GM23248 (cell line): ENCODE measurements at regions not wholly inside any gene's neighbourhood (a gene's known extent, or its start where the extent isn't known, plus 50 kb on each side); places are given as distances from the start of the nearest gene placed in this dataset.
A peak's percentile ranks its signal among the peaks of the same experiment; 100 is the strongest.
"Not testable (repeated sequence)": the region's sequence is repeated elsewhere in the genome, so short reads cannot be mapped to it uniquely, and the experiment has no call there.

Source experiments
- DNase-seq: peaks from one replicate; pipeline ENCODE4 v3.0.0-alpha.2; 2015
- H2AFZ ChIP-seq: fragments of 200-600 bp; sonication (generic); 2 replicates; pipeline ENCODE4 v1.6.1; 2016; ENCODE audit warnings: antibody characterized with exemption
- H3F3A ChIP-seq: fragments of 200-600 bp; sonication (generic); 2 replicates; pipeline ENCODE4 v1.6.1; 2016; ENCODE audit warnings: mild to moderate bottlenecking, antibody characterized with exemption, mixed run types; ENCODE audit not compliant: insufficient read depth
- H3K27ac ChIP-seq: fragments of 200-600 bp; sonication (generic); 2 replicates; pipeline ENCODE4 v1.5.1; 2016; ENCODE audit warnings: mild to moderate bottlenecking
- H3K27me3 ChIP-seq: fragments of 200-600 bp; sonication (generic); replicated peaks from 2 replicates; pipeline ENCODE4 v1.6.1; 2016; ENCODE audit warnings: mild to moderate bottlenecking; ENCODE audit not compliant: insufficient read depth
- H3K36me3 ChIP-seq: fragments of 200-600 bp; sonication (generic); 2 replicates; pipeline ENCODE4 v1.6.1; 2016; ENCODE audit warnings: low read depth, mild to moderate bottlenecking
- H3K4me1 ChIP-seq: fragments of 200-600 bp; sonication (generic); 2 replicates; pipeline ENCODE4 v1.6.1; 2016; ENCODE audit warnings: mild to moderate bottlenecking; ENCODE audit not compliant: insufficient read depth
- H3K4me2 ChIP-seq: fragments of 200-600 bp; sonication (generic); one replicate; pipeline ENCODE4 v1.6.1; 2016; ENCODE audit warnings: mild to moderate bottlenecking; ENCODE audit not compliant: unreplicated experiment
- H3K4me3 ChIP-seq: fragments of 200-600 bp; sonication (generic); 2 replicates; pipeline ENCODE4 v1.5.1; 2016; ENCODE audit warnings: mild to moderate bottlenecking
- H3K79me2 ChIP-seq: fragments of 200-600 bp; sonication (generic); 2 replicates; pipeline ENCODE4 v1.6.1; 2016; ENCODE audit warnings: mild to moderate bottlenecking; ENCODE audit not compliant: insufficient read depth
- H3K9ac ChIP-seq: fragments of 200-600 bp; sonication (generic); 2 replicates; pipeline ENCODE4 v1.6.1; 2016; ENCODE audit warnings: mild to moderate bottlenecking
- H3K9me2 ChIP-seq: fragments of 200-600 bp; sonication (generic); 2 replicates; pipeline ENCODE4 v1.6.1; 2016; ENCODE audit warnings: mixed run types, mild to moderate bottlenecking, moderate library complexity; ENCODE audit not compliant: insufficient read depth
- H3K9me3 ChIP-seq: fragments of 200-600 bp; sonication (generic); one replicate; pipeline ENCODE4 v1.6.1; 2017; ENCODE audit warnings: low read depth
- H4K20me1 ChIP-seq: fragments of 200-600 bp; sonication (generic); 2 replicates; pipeline ENCODE4 v1.6.0; 2016; ENCODE audit not compliant: insufficient read depth
- EZH2 ChIP-seq: fragments of 200-600 bp; sonication (generic); IDR thresholded peaks from 2 replicates; pipeline ENCODE4 v1.6.1; 2018; ENCODE audit warnings: antibody characterized with exemption, mild to moderate bottlenecking; ENCODE audit not compliant: insufficient read depth, poor library complexity, severe bottlenecking
- EZH2phosphoT487 ChIP-seq: fragments of 200-600 bp; sonication (generic); IDR thresholded peaks from 2 replicates; pipeline ENCODE4 v1.6.1; 2018; ENCODE audit warnings: antibody characterized with exemption, moderate library complexity, mild to moderate bottlenecking, low read depth; ENCODE audit not compliant: insufficient read depth
- WGBS, 2 experiments: methylation state at CpG; one replicate each; pipeline ENCODE4 v1.1.6; 2015 to 2017; ENCODE audit warnings: low lambda C conversion rate in 2 of 2, low coverage in 1 of 2; ENCODE audit errors: missing lambda C conversion rate in 2 of 2; 5-methylcytosine and 5-hydroxymethylcytosine counted together
- in situ Hi-C: fragments of 300-500 bp; cut with MboI; formaldehyde crosslinking; loops from 2 replicates; pipeline ENCODE4 v1.15.0; 2020

GRCh38 chr7:4468320-4469102 lies 213.6 kb upstream of the FOXK1 start:
- no peak for DNase-seq
- H3K4me2 ChIP-seq, result no peak overlapping the region
- H3F3A ChIP-seq, result no peaks in the 10 kb centered on the region
- in situ Hi-C loops, result no loop called here
- 49 to 52% methylated on average over 5 of the region's 5 CpGs for WGBS, 2 experiments
- H3K79me2 ChIP-seq, result no peaks in the 10 kb centered on the region
- no peaks in the 10 kb centered on the region for H3K4me1 ChIP-seq
- no peak for TF ChIP-seq EZH2
- no peak for TF ChIP-seq EZH2phosphoT487
- no peaks in the 10 kb centered on the region for H4K20me1 ChIP-seq
- H3K9me3 ChIP-seq, result no peaks in the 10 kb centered on the region
- no peak overlapping the region for H3K9ac ChIP-seq
- H3K4me3 ChIP-seq, result no peak overlapping the region
- H2AFZ ChIP-seq, result no peak overlapping the region
- no peak overlapping the region for H3K27ac ChIP-seq
- no peaks in the 10 kb centered on the region for H3K9me2 ChIP-seq
- no peaks in the 10 kb centered on the region for H3K27me3 ChIP-seq
- no peaks in the 10 kb centered on the region for H3K36me3 ChIP-seq

GRCh38 chr7:4470246-4470645 lies 211.8 kb upstream of the FOXK1 start:
- in situ Hi-C loops, result no loop called here
- Histone ChIP-seq H3K9me3 (no peaks in the 10 kb centered on the region), H3K4me2 (no peak overlapping the region), H3K4me3 (no peak overlapping the region), H3K36me3 (no peaks in the 10 kb centered on the region), H2AFZ (no peak overlapping the region), H3K9ac (no peak overlapping the region), H3K27ac (no peak overlapping the region), H3K27me3 (no peaks in the 10 kb centered on the region), H3K79me2 (no peaks in the 10 kb centered on the region), H3K4me1 (no peaks in the 10 kb centered on the region), H4K20me1 (no peaks in the 10 kb centered on the region), H3K9me2 (no peaks in the 10 kb centered on the region), H3F3A (no peaks in the 10 kb centered on the region)
- WGBS, 2 experiments, result 10 to 13% methylated on average over 7 of the region's 7 CpGs
- TF ChIP-seq EZH2 (no peak), EZH2phosphoT487 (no peak)
- DNase-seq, result no peak

- no peaks in the 10 kb centered on the region for H3K4me1 ChIP-seq
- H3K36me3 ChIP-seq, result no peaks in the 10 kb centered on the region
- no peaks in the 10 kb centered on the region for H4K20me1 ChIP-seq
- H3K4me3 ChIP-seq, result no peak overlapping the region
- H3F3A ChIP-seq, result no peaks in the 10 kb centered on the region
- in situ Hi-C loops, result no loop called here
- H3K9me3 ChIP-seq, result no peaks in the 10 kb centered on the region
- H3K9me2 ChIP-seq, result no peaks in the 10 kb centered on the region
- no peaks in the 10 kb centered on the region for H3K79me2 ChIP-seq
- no peak overlapping the region for H2AFZ ChIP-seq
- H3K9ac ChIP-seq, result no peak overlapping the region
- no peaks in the 10 kb centered on the region for H3K27me3 ChIP-seq
- WGBS, 2 experiments, result 37 to 42% methylated on average over 12 of the region's 12 CpGs
- DNase-seq, result no peak
- no peak overlapping the region for H3K4me2 ChIP-seq
- TF ChIP-seq EZH2, result no peak
- TF ChIP-seq EZH2phosphoT487, result no peak
- H3K27ac ChIP-seq, result no peak overlapping the region
Observed at GRCh38 chr7:4472728-4473127, 209.4 kb upstream of the FOXK1 start.

GRCh38 chr7:4479367-4480039 lies 202.6 kb upstream of the FOXK1 start:
- TF ChIP-seq EZH2phosphoT487 (no peak), EZH2 (no peak)
- WGBS, 2 experiments, result 23 to 25% methylated on average over 12 of the region's 12 CpGs
- H4K20me1 ChIP-seq, result no peaks in the 10 kb centered on the region
- no peaks in the 10 kb centered on the region for H3K79me2 ChIP-seq
- peak; percentile 32 for DNase-seq
- H3K4me1 ChIP-seq, result no peaks in the 10 kb centered on the region
- no peaks in the 10 kb centered on the region for H3K36me3 ChIP-seq
- H3K9me2 ChIP-seq, result no peaks in the 10 kb centered on the region
- H3K4me3 ChIP-seq, result no peak overlapping the region
- H3F3A ChIP-seq, result no peaks in the 10 kb centered on the region
- no peak overlapping the region for H2AFZ ChIP-seq
- H3K4me2 ChIP-seq, result no peak overlapping the region
- H3K9ac ChIP-seq, result no peak overlapping the region
- H3K27me3 ChIP-seq, result no peaks in the 10 kb centered on the region
- H3K27ac ChIP-seq, result no peak overlapping the region
- H3K9me3 ChIP-seq, result no peaks in the 10 kb centered on the region
- in situ Hi-C loops, result no loop called here

- H3K9ac ChIP-seq, H3K4me3 ChIP-seq, H3K79me2 ChIP-seq, H3K36me3 ChIP-seq, in situ Hi-C loops, H3K27me3 ChIP-seq, H3K4me1 ChIP-seq, H4K20me1 ChIP-seq, H3K27ac ChIP-seq, H3K9me2 ChIP-seq, DNase-seq, H3F3A ChIP-seq, H3K9me3 ChIP-seq, H3K4me2 ChIP-seq, H2AFZ ChIP-seq: not testable (repeated sequence)
- 64 to 65% methylated on average over 11 of the region's 11 CpGs for WGBS, 2 experiments
Observed at GRCh38 chr7:4480131-4480530, 202.0 kb upstream of the FOXK1 start.
